NOMO-1 (cell line): ENCODE measurements at regions not wholly inside any gene's neighbourhood (a gene's known extent, or its start where the extent isn't known, plus 50 kb on each side); places are given as distances from the start of the nearest gene placed in this dataset.
"Not testable (repeated sequence)": the region's sequence is repeated elsewhere in the genome, so short reads cannot be mapped to it uniquely, and the experiment has no call there.

Source experiments
- DNase-seq, 2 experiments: peaks; one replicate each; lab custom pipeline; 2025; ENCODE audit not compliant: unreplicated experiment in 2 of 2; lab: John Stamatoyannopoulos, UW

- not testable (repeated sequence) for DNase-seq
Observed at GRCh38 chr15:62657501-62657900, 385.0 kb upstream of the TPM1 start.

GRCh38 chr15:62658498-62658897 is 384.0 kb upstream of the TPM1 start:
- DNase-seq, result peak; percentile 34 to 59

DNA sequence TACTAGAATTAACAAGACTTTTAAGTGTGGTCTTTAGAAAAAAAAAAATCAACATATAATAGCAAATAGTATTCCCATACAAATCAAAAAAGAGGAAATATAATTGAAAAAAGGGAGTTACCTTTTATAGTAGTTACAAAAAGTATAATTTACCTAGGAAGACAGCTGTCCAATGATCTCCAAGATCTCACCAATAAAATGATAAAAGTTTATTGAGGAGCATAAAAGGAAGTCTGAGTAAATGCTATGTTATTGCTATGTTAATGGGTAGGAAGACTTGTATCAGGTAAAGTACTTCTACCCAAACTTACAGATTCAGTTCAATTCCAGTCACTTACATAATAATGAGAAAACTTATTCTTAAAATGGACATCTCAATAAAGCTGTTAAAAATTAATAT is 379.0 kb upstream of the TPM1 start:
- no peak for DNase-seq

GRCh38 chr15:62665449-62665848 is 377.1 kb upstream of the TPM1 start:
- DNase-seq, result no peak

GRCh38 chr15:62666046-62666445 is 376.5 kb upstream of the TPM1 start:
- no peak for DNase-seq

GRCh38 chr15:62672268-62672667 is 370.3 kb upstream of the TPM1 start:
- no peak for DNase-seq

DNA sequence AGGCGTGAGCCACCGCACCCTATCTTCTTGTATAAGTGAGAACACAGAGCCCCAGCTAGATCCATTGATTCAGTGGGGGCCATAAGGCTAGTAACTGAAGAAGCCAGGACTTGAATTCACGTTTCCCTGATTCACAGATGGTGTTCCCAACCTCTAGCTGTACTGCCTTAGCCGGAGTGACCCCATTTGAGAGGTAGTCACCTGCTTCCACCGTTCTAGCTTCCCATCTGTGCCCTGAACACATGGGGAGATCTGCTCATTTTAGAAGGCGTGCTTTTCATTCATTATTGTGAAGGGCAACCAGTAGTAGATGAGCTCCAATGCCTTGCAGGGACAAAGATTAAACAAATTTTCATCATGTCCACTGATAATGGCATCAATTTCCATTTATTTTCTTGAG is 365.7 kb upstream of the TPM1 start:
- DNase-seq, result no peak

DNA sequence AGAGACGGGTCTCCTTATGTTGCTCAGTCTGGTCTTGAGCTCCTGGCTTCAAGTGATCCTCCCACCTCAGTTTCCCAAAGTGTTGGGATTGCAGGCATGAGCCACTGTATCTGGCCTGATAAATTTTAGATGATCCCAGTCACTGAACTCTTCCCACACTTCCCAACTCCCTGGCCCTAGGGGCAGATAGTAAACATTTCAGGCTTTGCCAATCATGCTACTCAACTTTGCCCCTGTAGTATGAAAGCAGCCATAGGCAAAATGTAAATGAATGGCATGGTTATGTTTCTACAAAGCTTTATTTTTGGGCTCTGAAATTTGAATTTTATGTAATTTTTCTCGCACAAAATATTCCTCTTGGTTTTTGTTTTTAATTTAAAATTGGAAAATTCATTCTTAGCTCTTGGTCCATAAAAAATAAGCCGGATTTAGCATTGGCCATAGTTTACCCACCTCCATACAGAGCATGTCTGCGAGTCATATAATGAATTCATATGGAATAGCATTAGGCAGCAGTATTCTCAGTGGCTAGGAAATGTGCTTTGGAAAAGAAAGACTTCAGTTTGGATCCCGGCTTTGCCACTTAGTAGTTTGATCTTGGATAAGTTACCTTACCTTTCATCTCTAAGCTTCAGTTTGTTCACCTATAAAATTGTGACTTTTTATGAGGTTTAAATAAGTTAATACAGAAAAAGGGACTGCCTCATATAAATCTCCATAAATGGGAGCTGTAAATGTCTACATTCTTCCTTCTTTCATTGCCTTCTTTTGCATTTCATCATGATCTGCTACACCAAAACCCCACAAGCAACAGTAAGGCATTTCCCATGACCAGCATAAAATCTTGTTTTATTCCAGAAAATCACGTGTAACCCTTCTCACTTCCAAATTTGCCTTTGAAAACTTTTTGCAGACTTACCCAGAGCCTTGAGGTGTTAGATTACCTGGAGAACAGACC is 360.3 kb upstream of the TPM1 start:
- no peak for DNase-seq

DNA sequence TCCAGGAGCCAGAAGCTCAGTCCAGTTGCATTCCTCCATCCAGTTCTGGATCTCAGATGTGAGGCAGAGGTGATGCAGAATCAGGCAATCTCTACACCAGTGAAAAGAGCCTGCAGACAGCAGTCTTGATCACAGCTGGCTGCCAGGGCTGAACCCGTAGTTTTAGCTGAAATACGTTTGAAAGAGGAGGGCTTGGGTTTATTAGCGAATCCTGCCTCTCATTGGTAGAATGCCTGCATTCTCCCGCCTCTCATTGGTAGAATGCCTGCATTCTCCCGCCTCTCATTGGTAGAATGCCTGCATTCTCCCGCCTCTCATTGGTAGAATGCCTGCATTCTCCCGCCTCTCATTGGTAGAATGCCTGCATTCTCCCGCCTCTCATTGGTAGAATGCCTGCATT is 359.4 kb upstream of the TPM1 start:
- not testable (repeated sequence) for DNase-seq

DNA sequence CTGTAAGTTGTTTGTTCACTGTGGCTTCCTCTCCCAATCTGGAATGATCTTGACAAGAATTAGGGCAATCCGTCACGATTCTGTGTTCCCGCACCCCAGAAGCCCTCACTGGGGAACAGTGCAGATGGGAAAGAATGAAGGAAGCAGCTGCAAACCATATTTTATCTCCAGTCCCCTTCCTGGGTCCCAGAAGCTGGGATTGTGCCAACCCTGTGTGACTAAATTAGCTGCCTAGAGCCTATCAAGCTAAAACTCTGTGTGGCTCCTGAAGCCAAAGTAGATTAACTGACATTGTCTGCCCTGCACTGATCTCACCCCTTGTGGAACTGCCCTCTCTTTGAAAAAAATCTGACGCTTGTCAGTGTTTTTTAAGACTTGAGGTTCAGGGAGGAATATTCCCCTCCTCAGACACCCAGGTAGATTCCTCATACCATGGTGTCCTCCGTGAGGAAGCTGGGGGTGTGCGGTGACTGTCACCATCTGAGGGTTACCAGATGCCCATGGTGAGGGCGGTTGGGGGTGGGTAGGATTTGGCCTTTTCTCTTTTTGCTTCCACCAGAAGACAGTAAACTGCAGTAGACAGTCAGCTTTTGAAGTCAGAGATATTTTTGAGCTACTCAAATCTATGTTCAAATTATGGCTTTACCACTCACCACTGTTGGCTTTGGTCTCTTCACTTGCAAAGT is 358.3 kb upstream of the TPM1 start:
- no peak for DNase-seq

DNA sequence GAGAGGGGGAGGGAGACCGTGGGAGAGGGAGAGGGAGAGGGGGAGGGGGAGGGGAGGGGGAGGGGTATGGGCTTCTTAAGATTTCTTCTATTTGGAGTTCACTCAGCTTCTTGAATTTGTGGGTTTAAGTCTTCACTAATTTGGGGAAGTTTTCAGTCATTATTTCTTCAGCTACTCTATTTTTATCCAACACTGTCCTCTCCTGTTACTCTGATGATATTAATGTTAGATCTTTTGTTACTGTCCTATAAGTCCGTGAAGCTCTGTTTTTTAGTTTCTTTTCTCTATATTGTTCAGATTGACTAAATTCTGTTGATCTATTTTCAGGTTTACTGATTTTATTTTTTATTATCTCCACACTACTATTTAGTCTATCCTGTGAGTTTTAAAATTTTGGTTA is 351.5 kb upstream of the TPM1 start:
- peak in 1 of 2 experiments; percentile 8 for DNase-seq

- no peak for DNase-seq
Observed at GRCh38 chr15:62697636-62698035, 344.9 kb upstream of the TPM1 start.

DNA sequence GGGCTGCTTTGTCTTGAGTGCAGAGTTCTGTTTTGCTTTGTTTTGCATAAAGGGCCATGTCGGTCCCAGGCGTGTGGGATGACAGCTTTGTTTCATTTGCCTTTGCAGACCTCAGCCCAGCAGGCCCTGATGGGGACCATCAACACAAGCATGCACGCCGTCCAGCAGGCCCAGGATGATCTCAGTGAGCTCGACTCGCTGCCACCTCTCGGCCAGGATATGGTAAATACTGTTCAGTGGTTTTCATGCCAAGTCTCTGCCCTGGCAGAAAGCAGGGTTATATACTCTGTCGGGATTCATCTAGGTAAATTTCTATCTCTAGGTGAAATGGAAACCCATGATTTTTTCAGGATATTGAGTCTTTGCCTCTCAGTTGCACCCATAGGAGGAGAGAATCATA is 343.9 kb upstream of the TPM1 start:
- no peak for DNase-seq

DNA sequence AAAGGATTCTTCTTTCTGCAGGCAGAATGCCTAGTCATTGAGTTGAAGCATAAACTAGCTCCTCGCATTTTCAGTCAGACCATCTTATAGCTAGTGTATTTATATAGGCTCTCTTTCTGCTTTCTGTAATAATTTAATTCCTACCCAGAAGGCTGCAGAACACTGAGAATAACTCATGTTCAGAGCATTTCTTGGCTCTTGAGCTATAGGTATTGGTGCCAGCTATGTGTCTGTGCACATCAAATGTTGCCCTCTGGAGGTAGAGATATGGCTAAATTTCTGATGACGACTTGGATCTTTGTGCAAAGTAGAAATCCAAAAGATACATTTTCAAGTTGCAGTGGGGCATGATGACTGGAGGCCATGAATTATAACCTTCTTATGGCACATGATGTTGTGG is 336.2 kb upstream of the TPM1 start:
- DNase-seq, result no peak

DNA sequence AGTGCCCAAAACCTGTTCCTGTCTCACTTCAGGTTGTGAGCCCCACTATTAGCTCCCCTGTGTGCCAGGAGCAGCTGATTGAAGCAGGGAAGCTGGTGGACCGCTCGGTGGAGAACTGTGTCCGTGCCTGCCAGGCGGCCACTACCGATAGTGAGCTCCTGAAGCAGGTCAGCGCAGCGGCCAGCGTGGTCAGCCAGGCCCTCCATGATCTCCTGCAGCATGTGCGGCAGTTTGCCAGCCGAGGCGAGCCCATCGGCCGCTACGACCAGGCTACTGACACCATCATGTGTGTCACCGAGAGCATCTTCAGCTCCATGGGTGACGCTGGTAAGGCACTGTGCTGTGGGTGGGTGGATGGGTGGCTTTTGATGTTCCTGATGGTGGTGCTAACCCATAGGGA is 334.1 kb upstream of the TPM1 start:
- DNase-seq, result no peak

DNA sequence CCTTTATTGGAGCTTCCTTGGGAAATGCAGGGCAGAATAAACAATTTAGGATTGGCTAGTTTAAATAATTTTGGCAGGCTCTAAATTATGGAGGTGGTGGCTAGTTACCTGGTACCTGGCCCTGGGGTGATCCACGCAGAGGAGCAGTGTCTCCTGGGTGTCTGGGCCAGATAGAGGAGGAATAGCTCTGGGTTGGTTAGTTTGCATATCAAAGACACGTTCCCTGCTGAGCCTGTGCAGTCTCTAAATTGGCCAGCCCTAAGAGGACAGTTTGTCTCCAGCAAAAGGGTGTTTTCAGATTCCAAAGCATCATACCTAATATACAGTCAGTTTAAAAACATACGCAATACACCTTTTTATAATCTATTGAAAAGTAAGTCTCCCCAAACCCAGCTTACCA is 333.3 kb upstream of the TPM1 start:
- DNase-seq, result no peak

DNA sequence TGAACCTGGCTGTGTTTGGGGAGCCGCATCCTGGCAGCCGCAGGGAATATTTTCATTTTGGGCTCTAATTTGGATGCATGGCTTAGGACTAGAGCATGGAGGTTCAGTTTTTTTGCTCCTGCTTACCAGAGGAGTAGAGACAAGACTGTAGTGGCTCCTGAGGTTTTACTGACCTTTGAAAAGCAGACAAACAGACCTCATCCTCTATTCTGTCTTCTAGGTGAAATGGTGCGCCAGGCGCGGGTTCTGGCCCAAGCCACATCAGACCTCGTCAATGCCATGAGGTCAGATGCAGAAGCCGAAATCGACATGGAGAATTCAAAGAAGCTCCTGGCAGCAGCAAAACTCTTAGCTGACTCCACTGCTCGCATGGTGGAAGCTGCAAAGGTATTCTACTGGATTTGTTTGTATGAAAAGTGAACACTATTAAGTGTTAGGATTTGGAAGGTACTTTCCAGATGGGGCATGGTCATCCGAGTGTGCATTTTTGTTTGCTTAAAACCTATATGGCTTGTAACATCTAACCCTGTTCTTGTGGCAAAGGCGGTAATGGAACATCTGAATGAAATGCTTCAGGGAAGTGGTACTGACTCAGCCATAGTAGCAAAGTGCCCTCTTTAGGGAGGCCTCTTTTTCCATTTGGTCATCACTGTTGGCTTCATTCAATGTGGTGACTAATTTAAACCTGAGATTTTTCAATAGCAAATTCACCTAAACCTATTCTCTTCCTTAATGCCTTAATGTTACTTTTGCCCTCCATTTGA is 330.7 kb upstream of the TPM1 start:
- DNase-seq, result no peak

DNA sequence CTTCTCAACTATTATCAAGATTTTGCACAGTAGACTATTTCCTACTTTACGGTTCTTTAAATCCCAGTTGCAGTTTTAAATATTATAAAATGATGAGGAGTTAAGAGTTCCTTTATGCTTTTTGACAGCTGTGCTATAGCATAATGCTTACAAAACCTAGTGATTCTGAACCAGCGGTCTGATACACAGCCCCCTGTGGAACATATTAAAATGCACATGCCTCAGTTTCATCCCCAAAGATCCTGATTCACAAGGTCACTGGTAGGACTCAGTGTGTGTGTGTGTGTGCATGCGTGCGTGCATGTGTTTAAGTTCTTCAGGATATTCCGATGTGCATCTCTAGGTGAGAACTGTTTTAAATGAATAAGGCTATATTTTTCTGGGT is 330.1 kb upstream of the TPM1 start:
- no peak for DNase-seq

DNA sequence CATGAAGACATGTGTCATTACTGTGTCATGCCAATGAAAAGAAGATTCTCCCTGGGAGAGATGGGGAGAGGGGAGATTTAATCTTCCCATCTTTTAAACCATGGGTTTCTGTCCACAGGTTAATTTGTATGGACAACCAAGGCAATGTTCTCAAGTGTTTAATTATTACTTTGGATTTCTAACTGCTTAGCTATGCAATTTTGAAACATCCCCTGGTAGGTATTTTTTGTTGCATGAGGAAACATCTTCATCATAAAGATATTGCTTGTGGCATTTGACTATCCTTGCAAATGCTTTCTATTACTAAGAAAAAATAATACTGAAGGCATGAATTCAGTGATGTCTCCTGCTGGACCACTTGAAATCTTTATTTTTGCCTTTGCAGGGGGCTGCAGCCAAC is 326.6 kb upstream of the TPM1 start:
- no peak for DNase-seq

GRCh38 chr15:62717496-62717895 is 325.1 kb upstream of the TPM1 start:
- no peak for DNase-seq

DNA sequence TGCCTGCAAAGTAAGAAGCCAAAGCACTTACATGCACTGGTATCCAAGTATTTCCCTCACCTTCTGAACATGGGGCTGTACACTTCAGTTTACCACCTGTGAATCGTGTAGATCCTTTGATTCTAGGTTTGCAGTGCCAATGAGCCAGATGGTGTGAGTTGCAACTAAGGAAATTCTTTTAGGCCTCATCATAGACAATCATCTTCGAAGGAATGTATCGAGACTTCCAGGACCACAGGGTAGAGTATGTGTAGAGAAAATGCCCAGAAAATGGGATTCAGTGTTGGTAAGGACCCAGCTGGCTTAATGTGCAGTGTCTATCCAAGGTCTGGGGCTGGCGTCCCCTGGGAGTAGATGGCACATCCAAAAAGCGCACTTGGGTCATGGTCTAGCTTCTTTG is 323.2 kb upstream of the TPM1 start:
- DNase-seq, result no peak
